ENCODE measurements at regions not wholly inside any gene's neighbourhood (a gene's known extent, or its start where the extent isn't known, plus 50 kb on each side); places are given as distances from the start of the nearest gene placed in this dataset.

DNA sequence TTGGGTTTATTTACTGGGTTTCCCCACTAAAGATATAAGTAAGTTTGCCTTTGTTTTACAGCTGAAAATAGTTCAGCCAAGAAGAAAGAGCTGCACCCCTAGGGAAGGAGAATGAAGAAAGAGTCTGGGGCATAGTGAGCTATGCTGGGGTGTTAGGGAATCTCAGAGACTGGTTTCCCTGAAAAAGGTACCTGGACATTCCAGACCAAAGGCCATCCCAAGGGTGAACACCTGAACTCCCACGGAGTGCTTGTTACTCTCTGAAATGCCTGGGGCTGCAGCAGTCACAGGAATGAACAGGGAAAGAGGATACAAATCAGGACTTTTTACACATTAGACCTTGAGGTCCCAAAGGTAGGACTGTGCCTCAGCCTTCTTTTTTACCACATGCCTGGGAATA lies 337.6 kb upstream of the SLC10A2 start:
- Histone ChIP-seq H3K36me3 (no peaks in the 10 kb centered on the region), H3K27me3 (ENCODE audit: low read depth) (no peaks in the 10 kb centered on the region), H3K4me3 (no peak overlapping the region), H3K27ac (no peak overlapping the region), H3K4me1 (no peaks in the 10 kb centered on the region), H3K9me3 (no peaks in the 10 kb centered on the region)
- intact Hi-C loops (cut with DNase I): no loop called here
- TF ChIP-seq, protein P1, sequence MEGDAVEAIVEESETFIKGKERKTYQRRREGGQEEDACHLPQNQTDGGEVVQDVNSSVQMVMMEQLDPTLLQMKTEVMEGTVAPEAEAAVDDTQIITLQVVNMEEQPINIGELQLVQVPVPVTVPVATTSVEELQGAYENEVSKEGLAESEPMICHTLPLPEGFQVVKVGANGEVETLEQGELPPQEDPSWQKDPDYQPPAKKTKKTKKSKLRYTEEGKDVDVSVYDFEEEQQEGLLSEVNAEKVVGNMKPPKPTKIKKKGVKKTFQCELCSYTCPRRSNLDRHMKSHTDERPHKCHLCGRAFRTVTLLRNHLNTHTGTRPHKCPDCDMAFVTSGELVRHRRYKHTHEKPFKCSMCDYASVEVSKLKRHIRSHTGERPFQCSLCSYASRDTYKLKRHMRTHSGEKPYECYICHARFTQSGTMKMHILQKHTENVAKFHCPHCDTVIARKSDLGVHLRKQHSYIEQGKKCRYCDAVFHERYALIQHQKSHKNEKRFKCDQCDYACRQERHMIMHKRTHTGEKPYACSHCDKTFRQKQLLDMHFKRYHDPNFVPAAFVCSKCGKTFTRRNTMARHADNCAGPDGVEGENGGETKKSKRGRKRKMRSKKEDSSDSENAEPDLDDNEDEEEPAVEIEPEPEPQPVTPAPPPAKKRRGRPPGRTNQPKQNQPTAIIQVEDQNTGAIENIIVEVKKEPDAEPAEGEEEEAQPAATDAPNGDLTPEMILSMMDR (IDR thresholded peaks at IDR 0.05): no peak
- no peak for ATAC-seq
- DNase-seq: no peak

GRCh38 chr13:103403148-103403740 lies 337.0 kb upstream of the SLC10A2 start:
- Histone ChIP-seq H3K4me3 (no peak overlapping the region), H3K27me3 (ENCODE audit: low read depth) (no peaks in the 10 kb centered on the region), H3K27ac (no peak overlapping the region), H3K36me3 (no peaks in the 10 kb centered on the region), H3K9me3 (no peaks in the 10 kb centered on the region), H3K4me1 (no peaks in the 10 kb centered on the region)
- TF ChIP-seq, protein P1 (IDR thresholded peaks at IDR 0.05): no peak
- no peak for DNase-seq
- ATAC-seq: no peak
- intact Hi-C loops (cut with DNase I): no loop called here

- Histone ChIP-seq H3K27ac (no peak overlapping the region), H3K27me3 (ENCODE audit: low read depth) (no peaks in the 10 kb centered on the region), H3K4me1 (no peaks in the 10 kb centered on the region), H3K4me3 (no peak overlapping the region), H3K9me3 (no peaks in the 10 kb centered on the region), H3K36me3 (no peaks in the 10 kb centered on the region)
- intact Hi-C loops (cut with DNase I): no loop called here
- DNase-seq (no peak), ATAC-seq (no peak)
- TF ChIP-seq, protein P1 (IDR thresholded peaks at IDR 0.05): no peak
Observed at GRCh38 chr13:103395139-103395538, 328.9 kb upstream of the SLC10A2 start.

DNA sequence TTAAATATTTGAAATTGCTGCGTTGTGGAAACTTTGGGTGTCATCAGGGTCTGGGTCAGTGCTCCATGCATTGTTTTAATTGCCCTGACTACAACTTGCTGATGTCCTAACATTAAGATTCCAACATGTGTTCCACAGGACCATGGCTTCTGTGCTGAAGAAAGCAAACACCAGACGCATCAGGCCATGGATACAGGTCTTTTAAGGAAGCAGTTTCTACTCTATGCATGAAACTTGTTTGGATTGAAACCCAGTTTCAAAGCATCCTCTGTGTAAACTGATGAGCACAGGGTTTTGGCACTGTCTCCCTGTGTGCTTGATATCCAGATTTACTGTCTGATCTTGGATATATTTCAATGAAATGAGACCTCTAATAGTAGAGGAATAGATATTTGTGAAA lies 328.4 kb upstream of the SLC10A2 start:
- ATAC-seq: no peak
- TF ChIP-seq, protein P1 (IDR thresholded peaks at IDR 0.05): no peak

DNA sequence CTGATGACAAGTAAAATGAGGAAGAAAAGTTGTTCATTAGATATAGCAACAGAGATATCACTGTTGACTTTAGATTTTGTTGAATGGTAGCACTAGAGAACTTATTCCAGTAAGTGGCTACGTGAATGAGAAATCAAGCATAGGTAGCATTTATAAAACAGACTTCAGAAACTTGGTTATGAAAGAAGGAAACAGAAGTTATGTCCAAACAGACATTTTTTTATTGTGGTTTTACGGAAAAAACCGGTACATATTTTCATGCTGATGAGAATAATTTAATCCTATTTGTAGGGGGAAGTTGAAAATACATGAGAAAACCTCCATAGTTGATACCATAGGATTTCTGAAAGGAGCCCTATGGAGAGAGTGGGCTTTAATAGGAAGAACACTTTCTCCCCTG lies 325.7 kb upstream of the SLC10A2 start:
- no peaks in the 10 kb centered on the region for H3K9me3 ChIP-seq
- TF ChIP-seq, protein P1 (IDR thresholded peaks at IDR 0.05): no peak
- no peaks in the 10 kb centered on the region for H3K4me1 ChIP-seq
- ATAC-seq (no peak), DNase-seq (no peak)
- no peaks in the 10 kb centered on the region for H3K36me3 ChIP-seq
- H3K4me3 ChIP-seq: no peak overlapping the region
- no peaks in the 10 kb centered on the region for H3K27me3 ChIP-seq (ENCODE audit: low read depth)
- intact Hi-C loops (cut with DNase I): no loop called here
- no peak overlapping the region for H3K27ac ChIP-seq

More for the DNA sequence above, 328.4 kb upstream of the SLC10A2 start:
- intact Hi-C loops (cut with DNase I): no loop called here
- no peak overlapping the region for H3K27ac ChIP-seq
- no peaks in the 10 kb centered on the region for H3K9me3 ChIP-seq
- no peak for DNase-seq
- H3K36me3 ChIP-seq: no peaks in the 10 kb centered on the region
- H3K4me3 ChIP-seq: no peak overlapping the region
- H3K27me3 ChIP-seq (ENCODE audit: low read depth): no peaks in the 10 kb centered on the region
- H3K4me1 ChIP-seq: no peaks in the 10 kb centered on the region
